Left renal pelvis (tissue), 4 donors: ENCODE measurements at regions not wholly inside any gene's neighbourhood (a gene's known extent, or its start where the extent isn't known, plus 50 kb on each side); places are given as distances from the start of the nearest gene placed in this dataset.

Experiments used
- DNase-seq, 4 donors: peaks; one replicate each; pipeline ENCODE4 v3.0.0-alpha.2; 2013; ENCODE audit warnings: low read depth in 4 of 4, low spot score in 3 of 4

- no peak for DNase-seq
These were observed 1203.5 kb upstream of the TMEM132C start for GRCh38 chr12:127063339-127064072.

- no peak for DNase-seq
These were observed 1202.8 kb upstream of the TMEM132C start for GRCh38 chr12:127064207-127064606.

- no peak for DNase-seq
These were observed 1201.4 kb upstream of the TMEM132C start for GRCh38 chr12:127065595-127065994.

GRCh38 chr12:127070515-127071157 is 1196.3 kb upstream of the TMEM132C start:
- DNase-seq: no peak

DNA sequence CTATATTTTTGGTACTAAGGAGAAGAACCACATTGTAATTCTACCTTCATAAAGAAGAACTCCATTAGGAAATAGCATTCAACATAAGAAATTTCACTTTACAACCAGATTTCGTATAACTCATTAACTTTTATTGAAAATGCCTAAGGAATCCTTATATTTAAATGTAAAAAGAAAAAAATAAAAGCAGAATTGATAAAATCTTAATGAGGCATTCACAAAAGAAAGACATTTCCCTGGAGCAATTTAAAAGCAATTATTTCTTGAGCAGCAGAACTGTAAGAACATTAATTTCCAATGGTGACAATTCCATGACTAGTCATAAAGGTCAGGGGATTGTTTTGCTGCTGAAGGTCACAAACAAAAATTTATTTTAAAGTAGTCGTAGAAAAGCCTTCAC is 1192.8 kb upstream of the TMEM132C start:
- no peak for DNase-seq

DNA sequence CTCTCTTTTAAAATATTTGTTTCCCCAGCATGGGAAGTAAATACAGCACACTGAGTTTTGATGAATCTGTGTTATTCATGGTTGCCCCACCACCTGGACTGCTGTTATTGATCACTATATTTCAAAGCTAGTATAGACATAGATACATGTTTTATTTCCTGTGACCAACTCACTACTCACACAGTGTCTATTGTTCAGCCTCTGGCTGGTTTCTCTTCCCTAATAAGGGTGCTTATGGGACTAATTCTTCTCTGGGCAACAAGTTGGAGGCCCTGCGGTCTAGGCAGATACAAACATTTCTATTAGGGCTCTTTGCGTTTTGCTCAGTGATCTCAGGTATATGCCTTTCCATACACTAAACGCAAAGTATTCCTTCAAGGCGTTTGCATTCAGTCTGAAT is 1191.0 kb upstream of the TMEM132C start:
- DNase-seq: no peak

DNA sequence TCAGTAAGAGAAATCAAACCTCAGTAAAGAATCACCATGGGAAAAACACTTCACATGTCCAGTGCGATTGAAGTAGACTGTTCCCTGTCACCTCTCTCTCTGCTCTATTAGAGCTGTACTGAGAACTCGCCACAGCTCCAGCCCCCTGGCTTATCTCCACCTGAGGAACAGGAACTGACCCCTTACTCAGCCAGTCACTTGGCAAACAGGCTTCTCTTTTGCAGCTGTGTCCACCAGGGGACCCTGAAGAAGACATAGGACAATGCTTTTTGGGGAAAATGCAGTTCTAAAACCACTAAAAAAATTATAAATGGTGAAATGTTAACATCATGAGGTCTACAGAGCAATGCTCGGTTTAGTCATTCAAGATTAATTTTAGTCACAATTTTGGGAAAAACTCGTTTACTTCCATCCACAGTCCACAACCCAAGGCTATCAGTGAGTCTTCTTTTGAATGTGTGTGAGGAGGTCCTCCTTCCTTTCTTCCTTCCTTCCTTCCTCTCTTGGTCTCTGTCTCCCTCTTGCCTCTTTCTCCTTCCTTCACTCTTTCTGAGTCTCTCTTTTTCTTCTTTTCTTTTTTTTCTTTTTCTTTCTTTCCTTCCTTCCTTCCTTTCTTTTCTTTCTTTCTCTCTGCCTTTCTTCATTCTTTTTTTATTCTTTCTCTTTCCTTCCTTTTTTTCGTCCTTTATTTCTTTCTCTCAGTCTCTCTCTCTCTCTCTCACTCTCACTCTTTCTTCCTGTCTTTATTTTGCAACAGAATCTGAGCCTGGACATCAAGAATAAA is 1189.5 kb upstream of the TMEM132C start:
- DNase-seq: no peak

GRCh38 chr12:127078577-127079350 is 1188.2 kb upstream of the TMEM132C start:
- no peak for DNase-seq

DNA sequence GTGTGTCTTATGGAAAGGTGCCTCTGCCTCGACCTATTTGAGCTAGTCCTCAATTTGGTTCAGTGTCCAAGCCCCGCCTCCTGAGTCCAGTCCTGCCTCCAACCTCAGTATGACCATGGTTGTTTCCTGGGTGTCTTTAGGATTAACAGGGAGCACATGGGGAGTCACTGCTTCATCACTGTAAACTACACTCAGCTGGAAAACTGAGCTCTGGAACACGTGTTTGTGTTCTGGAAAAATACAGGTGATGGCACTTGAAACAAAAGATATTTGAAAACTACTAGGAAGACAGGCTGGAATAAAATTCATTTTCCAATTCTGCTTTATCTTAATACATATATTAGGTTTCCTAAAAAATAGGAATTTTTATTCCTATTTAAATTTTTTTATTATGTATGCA is 1187.3 kb upstream of the TMEM132C start:
- DNase-seq: no peak

GRCh38 chr12:127081058-127081457 is 1185.9 kb upstream of the TMEM132C start:
- DNase-seq: no peak

GRCh38 chr12:127083008-127083949 is 1183.7 kb upstream of the TMEM132C start:
- DNase-seq: peak; percentile 41 to 60 (median 56)

DNA sequence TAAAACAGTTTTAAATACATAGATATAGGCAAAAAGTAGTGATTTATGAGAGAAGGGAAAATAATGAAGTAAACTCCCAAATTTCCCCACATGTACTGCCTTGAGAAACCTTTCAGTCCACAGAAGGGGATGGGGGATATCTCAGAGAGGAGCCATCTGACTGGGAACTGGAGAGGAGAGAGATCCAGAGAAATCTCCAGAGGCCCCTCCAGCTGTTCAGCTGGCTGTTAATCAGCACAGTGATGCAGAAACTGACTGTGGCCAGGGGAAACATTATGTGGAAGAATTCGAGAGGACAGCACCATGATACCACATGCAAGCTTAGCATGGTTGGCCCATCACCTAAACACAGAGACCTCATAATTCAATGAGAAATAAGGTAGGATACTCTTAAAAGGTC is 1165.9 kb upstream of the TMEM132C start:
- DNase-seq: no peak

DNA sequence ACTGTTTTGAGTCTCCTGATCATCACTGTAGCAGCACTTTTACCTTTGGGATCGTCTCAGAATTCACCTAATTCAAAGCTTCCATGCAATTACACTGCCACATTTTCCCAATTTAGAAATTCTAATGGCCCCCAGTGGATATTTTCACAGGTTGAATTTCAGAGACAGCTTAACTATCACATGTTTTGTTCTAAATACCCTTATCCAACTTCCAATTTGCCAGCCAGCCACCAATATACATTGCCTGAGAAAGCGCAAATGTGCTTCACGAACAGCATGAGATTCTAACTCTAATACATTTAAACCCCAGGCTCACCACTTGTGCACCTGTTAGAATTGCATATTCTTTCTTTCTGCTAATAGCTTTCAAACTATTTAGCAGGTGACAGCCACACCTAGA is 1160.9 kb upstream of the TMEM132C start:
- no peak for DNase-seq

- no peak for DNase-seq
These were observed 1160.3 kb upstream of the TMEM132C start for GRCh38 chr12:127106697-127107096.

DNA sequence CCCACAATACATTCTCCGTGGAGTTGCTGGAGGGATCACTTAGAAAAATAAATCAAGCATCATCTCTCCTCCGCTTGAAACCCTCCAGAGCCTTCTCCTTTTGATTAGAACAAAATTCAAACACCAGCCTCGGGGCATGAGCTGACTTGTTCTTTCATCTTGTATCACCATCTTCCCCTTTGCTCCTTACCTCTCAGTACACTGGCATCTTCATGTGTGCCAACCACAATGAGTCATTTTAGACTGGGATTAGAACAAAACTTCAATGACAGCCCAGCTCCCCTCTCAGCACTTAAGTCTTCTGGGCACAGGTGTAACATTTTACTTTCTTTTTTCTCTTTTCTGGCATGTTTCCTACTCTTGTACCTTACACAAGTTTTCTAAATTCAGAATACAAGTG is 1159.2 kb upstream of the TMEM132C start:
- DNase-seq: no peak

DNA sequence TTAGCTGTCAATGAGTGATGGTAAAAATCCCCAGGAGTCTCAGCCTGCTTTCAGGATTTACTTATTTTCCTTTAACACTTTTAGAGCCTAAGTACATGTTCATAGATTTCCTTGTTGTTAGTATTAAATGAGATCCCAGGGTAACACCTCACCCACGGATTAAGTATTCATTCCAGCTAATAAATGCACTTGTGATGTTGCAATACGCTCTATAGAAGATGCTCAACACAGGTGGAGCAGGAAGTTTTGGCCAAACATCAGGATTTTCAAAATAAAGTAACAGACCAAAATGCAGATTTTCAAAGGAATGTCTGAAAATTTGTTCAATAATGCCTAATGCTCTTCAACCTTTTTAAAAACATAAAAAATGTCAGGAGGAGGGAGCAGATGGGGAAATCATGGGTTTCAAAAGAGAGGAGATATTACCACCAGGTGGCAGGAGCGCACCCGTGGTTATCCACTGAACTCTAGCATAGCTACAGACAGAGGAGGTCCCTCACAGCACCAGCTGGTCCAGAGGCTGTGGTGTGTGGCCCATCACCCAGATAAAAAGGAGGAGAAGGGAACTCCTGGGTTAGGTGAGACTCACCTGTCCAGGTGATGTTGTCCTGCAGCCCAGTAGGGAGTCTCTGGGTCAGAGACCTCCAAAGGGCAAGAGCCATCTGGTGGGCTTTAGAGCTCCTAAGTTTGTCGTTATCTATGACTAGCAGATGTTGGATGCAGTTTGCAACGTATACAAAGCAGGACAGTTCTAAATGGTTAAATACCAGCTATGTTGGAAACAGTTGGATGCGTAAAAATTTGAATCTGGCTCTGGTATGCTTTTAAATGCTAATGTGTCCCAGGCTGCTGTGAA is 1158.4 kb upstream of the TMEM132C start:
- peak in 2 of 4 donors; percentile 5 to 15 for DNase-seq

DNA sequence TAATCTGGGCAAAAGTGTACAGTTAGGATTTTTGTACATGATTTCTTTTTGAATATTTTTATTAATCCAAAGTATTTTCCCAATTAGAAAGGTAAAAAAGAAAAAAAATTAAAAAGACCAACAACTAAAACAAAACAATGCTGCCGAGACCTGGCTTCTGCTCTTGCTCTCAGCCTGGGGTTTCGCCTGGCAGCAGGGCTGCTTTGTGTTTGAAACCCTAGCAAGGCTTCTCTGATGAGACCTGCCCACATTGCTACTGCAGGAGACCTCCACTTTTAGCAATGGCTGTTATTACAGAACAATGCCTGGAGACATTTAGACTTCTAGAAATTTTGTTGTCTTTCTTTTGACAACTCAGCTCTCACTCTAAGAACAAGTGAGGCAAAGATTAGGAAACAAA is 1153.0 kb upstream of the TMEM132C start:
- no peak for DNase-seq

DNA sequence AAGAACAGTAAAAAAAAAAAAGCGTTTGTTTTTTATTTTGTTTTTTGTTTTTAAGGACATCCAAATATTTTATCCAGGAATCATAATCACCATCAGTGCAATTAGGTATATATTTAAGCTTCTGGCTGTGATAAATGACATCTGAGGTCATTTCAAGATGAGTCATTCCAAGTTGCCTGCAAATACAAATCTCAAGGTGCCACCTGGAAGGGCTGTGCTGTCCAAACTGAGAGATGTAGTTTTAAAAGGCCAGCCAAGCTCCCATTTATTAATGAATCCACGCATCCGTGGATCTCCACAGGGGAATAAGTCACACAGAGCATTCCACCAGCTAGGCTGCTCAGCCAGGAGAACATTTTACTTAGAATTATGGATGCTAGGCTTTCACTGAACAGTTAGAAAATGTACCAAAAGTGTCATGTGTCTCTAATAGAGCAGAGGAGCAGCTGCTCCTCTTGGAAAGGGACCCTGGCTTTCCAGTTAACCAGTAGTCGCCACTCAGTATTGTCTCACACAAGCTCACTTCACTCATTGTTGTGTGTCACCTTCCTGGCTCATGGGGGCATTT is 1151.4 kb upstream of the TMEM132C start:
- no peak for DNase-seq

- no peak for DNase-seq
These were observed 1148.7 kb upstream of the TMEM132C start for GRCh38 chr12:127118251-127118650.
